Thyroid gland (tissue), 4 donors: ENCODE measurements at regions not wholly inside any gene's neighbourhood (a gene's known extent, or its start where the extent isn't known, plus 50 kb on each side); places are given as distances from the start of the nearest gene placed in this dataset.

Experiments
- POLR2A ChIP-seq, 2 donors: fragments of 450-650 bp; IDR thresholded peaks; one replicate each; pipeline ENCODE4 v1.6.1; 2017; ENCODE audit warnings: antibody characterized with exemption in 2 of 2, mild to moderate bottlenecking in 2 of 2, moderate library complexity in 1 of 2
- TF ChIP-seq, protein P1 (sequence below), 6 experiments: fragments of 200-600 bp in 3 of 6; fragments of 450-650 bp in 3 of 6; sonication (generic) in 3 of 6; IDR thresholded peaks; one replicate each; pipeline ENCODE4 v1.5.1; 2016 to 2019; ENCODE audit warnings: antibody characterized with exemption in 6 of 6, mild to moderate bottlenecking in 2 of 6, inconsistent platforms in 1 of 6, moderate library complexity in 1 of 6

DNA sequence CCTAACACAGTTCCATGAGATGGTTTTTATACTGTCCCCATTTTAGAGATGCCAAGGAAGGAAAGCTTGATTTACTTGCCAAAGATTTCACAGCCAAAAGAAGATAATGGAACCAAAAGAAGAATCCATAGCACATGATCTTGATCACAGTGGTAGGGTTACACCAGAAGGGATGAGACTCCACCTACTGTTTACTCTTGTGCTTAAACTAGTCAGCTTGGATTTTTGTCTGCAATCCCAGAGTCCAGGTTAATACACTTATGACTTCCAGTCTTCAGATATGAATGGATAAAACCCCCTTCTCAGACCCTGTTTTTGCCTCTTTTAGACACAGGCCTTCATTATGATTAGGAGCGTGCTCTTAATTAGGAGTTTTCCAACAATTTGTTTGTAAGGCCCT lies 454.2 kb downstream of the AEBP2 start:
- TF ChIP-seq, protein P1, sequence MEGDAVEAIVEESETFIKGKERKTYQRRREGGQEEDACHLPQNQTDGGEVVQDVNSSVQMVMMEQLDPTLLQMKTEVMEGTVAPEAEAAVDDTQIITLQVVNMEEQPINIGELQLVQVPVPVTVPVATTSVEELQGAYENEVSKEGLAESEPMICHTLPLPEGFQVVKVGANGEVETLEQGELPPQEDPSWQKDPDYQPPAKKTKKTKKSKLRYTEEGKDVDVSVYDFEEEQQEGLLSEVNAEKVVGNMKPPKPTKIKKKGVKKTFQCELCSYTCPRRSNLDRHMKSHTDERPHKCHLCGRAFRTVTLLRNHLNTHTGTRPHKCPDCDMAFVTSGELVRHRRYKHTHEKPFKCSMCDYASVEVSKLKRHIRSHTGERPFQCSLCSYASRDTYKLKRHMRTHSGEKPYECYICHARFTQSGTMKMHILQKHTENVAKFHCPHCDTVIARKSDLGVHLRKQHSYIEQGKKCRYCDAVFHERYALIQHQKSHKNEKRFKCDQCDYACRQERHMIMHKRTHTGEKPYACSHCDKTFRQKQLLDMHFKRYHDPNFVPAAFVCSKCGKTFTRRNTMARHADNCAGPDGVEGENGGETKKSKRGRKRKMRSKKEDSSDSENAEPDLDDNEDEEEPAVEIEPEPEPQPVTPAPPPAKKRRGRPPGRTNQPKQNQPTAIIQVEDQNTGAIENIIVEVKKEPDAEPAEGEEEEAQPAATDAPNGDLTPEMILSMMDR (IDR thresholded peaks at IDR 0.05), result peak in 4 of 6 experiments; percentile 23 to 54 (median 36)
- TF ChIP-seq POLR2A (IDR thresholded peaks at IDR 0.05), result no peak
